ENCODE measurements at regions not wholly inside any gene's neighbourhood (a gene's known extent, or its start where the extent isn't known, plus 50 kb on each side); places are given as distances from the start of the nearest gene placed in this dataset.
A peak's percentile ranks its signal among the peaks of the same experiment; 100 is the strongest.

GRCh38 chr3:184472723-184473428, 88.7 kb upstream of the EPHB3 start:
- Histone ChIP-seq H3K36me3 (ENCODE audit: control insufficient read depth, insufficient read depth, low read length) (no peaks in the 10 kb centered on the region), H3K9me3 (ENCODE audit: control insufficient read depth, insufficient read depth, low read length) (no peaks in the 10 kb centered on the region), H3K4me3 (ENCODE audit: low read depth, low read length) (no peak overlapping the region), H3K27me3 (ENCODE audit: control insufficient read depth, insufficient read depth, low read length) (no peaks in the 10 kb centered on the region), H3K4me1 (ENCODE audit: control insufficient read depth, insufficient read depth, low read length) (peaks cover 3% of the 10 kb centered on the region), H3K27ac (ENCODE audit: low read depth, low read length) (peak overlapping the region; percentile 44)
- DNase-seq (ENCODE audit: low read depth in 4 of 6, low spot score in 6 of 6) = no peak
- WGBS (ENCODE audit: insufficient coverage) = 72% methylated on average over 3 of the region's 12 CpGs

GRCh38 chr3:184474897-184475296, 86.7 kb upstream of the EPHB3 start:
- no peak for DNase-seq (ENCODE audit: low read depth in 4 of 6, low spot score in 6 of 6)
- 81% methylated on average over 8 of the region's 8 CpGs for WGBS (ENCODE audit: insufficient coverage)
- Histone ChIP-seq H3K9me3 (ENCODE audit: control insufficient read depth, insufficient read depth, low read length) (no peaks in the 10 kb centered on the region), H3K27me3 (ENCODE audit: control insufficient read depth, insufficient read depth, low read length) (no peaks in the 10 kb centered on the region), H3K4me3 (ENCODE audit: low read depth, low read length) (no peak overlapping the region), H3K27ac (ENCODE audit: low read depth, low read length) (no peak overlapping the region), H3K36me3 (ENCODE audit: control insufficient read depth, insufficient read depth, low read length) (no peaks in the 10 kb centered on the region), H3K4me1 (ENCODE audit: control insufficient read depth, insufficient read depth, low read length) (no peaks in the 10 kb centered on the region)

GRCh38 chr3:184477940-184478339, 83.6 kb upstream of the EPHB3 start:
- no CpG with 5 or more reads among the region's 1 CpG for WGBS (ENCODE audit: insufficient coverage)
- no peak overlapping the region for H3K27ac ChIP-seq (ENCODE audit: low read depth, low read length)
- no peaks in the 10 kb centered on the region for H3K36me3 ChIP-seq (ENCODE audit: control insufficient read depth, insufficient read depth, low read length)
- no peaks in the 10 kb centered on the region for H3K27me3 ChIP-seq (ENCODE audit: control insufficient read depth, insufficient read depth, low read length)
- no peak overlapping the region for H3K4me3 ChIP-seq (ENCODE audit: low read depth, low read length)
- no peaks in the 10 kb centered on the region for H3K4me1 ChIP-seq (ENCODE audit: control insufficient read depth, insufficient read depth, low read length)
- DNase-seq (ENCODE audit: low read depth in 4 of 6, low spot score in 6 of 6) = no peak
- H3K9me3 ChIP-seq (ENCODE audit: control insufficient read depth, insufficient read depth, low read length) = no peaks in the 10 kb centered on the region

GRCh38 chr3:184479426-184480126, 82.0 kb upstream of the EPHB3 start:
- no peak overlapping the region for H3K4me3 ChIP-seq (ENCODE audit: low read depth, low read length)
- H3K27ac ChIP-seq (ENCODE audit: low read depth, low read length) = no peak overlapping the region
- no peaks in the 10 kb centered on the region for H3K36me3 ChIP-seq (ENCODE audit: control insufficient read depth, insufficient read depth, low read length)
- no peaks in the 10 kb centered on the region for H3K4me1 ChIP-seq (ENCODE audit: control insufficient read depth, insufficient read depth, low read length)
- H3K9me3 ChIP-seq (ENCODE audit: control insufficient read depth, insufficient read depth, low read length) = no peaks in the 10 kb centered on the region
- H3K27me3 ChIP-seq (ENCODE audit: control insufficient read depth, insufficient read depth, low read length) = no peaks in the 10 kb centered on the region
- DNase-seq (ENCODE audit: low read depth in 4 of 6, low spot score in 6 of 6) = no peak
- 2% methylated on average over 4 of the region's 8 CpGs for WGBS (ENCODE audit: insufficient coverage)

- Histone ChIP-seq H3K36me3 (ENCODE audit: control insufficient read depth, insufficient read depth, low read length) (no peaks in the 10 kb centered on the region), H3K9me3 (ENCODE audit: control insufficient read depth, insufficient read depth, low read length) (no peaks in the 10 kb centered on the region), H3K27ac (ENCODE audit: low read depth, low read length) (no peak overlapping the region), H3K4me3 (ENCODE audit: low read depth, low read length) (no peak overlapping the region), H3K4me1 (ENCODE audit: control insufficient read depth, insufficient read depth, low read length) (no peaks in the 10 kb centered on the region), H3K27me3 (ENCODE audit: control insufficient read depth, insufficient read depth, low read length) (no peaks in the 10 kb centered on the region)
- 70% methylated on average over 2 of the region's 2 CpGs for WGBS (ENCODE audit: insufficient coverage)
- DNase-seq (ENCODE audit: low read depth in 4 of 6, low spot score in 6 of 6) = no peak
These were observed 80.8 kb upstream of the EPHB3 start for GRCh38 chr3:184480831-184481230.

GRCh38 chr3:184481984-184482671, 79.5 kb upstream of the EPHB3 start:
- no peaks in the 10 kb centered on the region for H3K9me3 ChIP-seq (ENCODE audit: control insufficient read depth, insufficient read depth, low read length)
- no peak overlapping the region for H3K27ac ChIP-seq (ENCODE audit: low read depth, low read length)
- H3K4me1 ChIP-seq (ENCODE audit: control insufficient read depth, insufficient read depth, low read length) = no peaks in the 10 kb centered on the region
- no peaks in the 10 kb centered on the region for H3K36me3 ChIP-seq (ENCODE audit: control insufficient read depth, insufficient read depth, low read length)
- DNase-seq (ENCODE audit: low read depth in 4 of 6, low spot score in 6 of 6) = no peak
- no peaks in the 10 kb centered on the region for H3K27me3 ChIP-seq (ENCODE audit: control insufficient read depth, insufficient read depth, low read length)
- H3K4me3 ChIP-seq (ENCODE audit: low read depth, low read length) = no peak overlapping the region
- WGBS (ENCODE audit: insufficient coverage) = 63% methylated on average over 6 of the region's 7 CpGs

- no peaks in the 10 kb centered on the region for H3K4me1 ChIP-seq (ENCODE audit: control insufficient read depth, insufficient read depth, low read length)
- WGBS (ENCODE audit: insufficient coverage) = no CpG with 5 or more reads among the region's 2 CpGs
- H3K4me3 ChIP-seq (ENCODE audit: low read depth, low read length) = no peak overlapping the region
- no peak overlapping the region for H3K27ac ChIP-seq (ENCODE audit: low read depth, low read length)
- peaks cover 15% of the 10 kb centered on the region for H3K27me3 ChIP-seq (ENCODE audit: control insufficient read depth, insufficient read depth, low read length)
- no peaks in the 10 kb centered on the region for H3K36me3 ChIP-seq (ENCODE audit: control insufficient read depth, insufficient read depth, low read length)
- peak in 2 of 6 donors; percentile 34 to 40 for DNase-seq (ENCODE audit: low read depth in 4 of 6, low spot score in 6 of 6)
- no peaks in the 10 kb centered on the region for H3K9me3 ChIP-seq (ENCODE audit: control insufficient read depth, insufficient read depth, low read length)
These were observed 76.3 kb upstream of the EPHB3 start for GRCh38 chr3:184485241-184485640.

- WGBS (ENCODE audit: insufficient coverage) = no CpG with 5 or more reads among the region's 3 CpGs
- no peak for DNase-seq (ENCODE audit: low read depth in 4 of 6, low spot score in 6 of 6)
- H3K27ac ChIP-seq (ENCODE audit: low read depth, low read length) = no peak overlapping the region
These were observed 75.7 kb upstream of the EPHB3 start for GRCh38 chr3:184485906-184486305.

GRCh38 chr3:184486614-184487013, 75.0 kb upstream of the EPHB3 start:
- peaks cover 5% of the 10 kb centered on the region for H3K4me1 ChIP-seq (ENCODE audit: control insufficient read depth, insufficient read depth, low read length)
- no peaks in the 10 kb centered on the region for H3K9me3 ChIP-seq (ENCODE audit: control insufficient read depth, insufficient read depth, low read length)
- no peaks in the 10 kb centered on the region for H3K36me3 ChIP-seq (ENCODE audit: control insufficient read depth, insufficient read depth, low read length)
- no peak overlapping the region for H3K4me3 ChIP-seq (ENCODE audit: low read depth, low read length)
- H3K27me3 ChIP-seq (ENCODE audit: control insufficient read depth, insufficient read depth, low read length) = peaks cover 29% of the 10 kb centered on the region
- peak in 2 of 6 donors; percentile 43 to 63 for DNase-seq (ENCODE audit: low read depth in 4 of 6, low spot score in 6 of 6)
- no peak overlapping the region for H3K27ac ChIP-seq (ENCODE audit: low read depth, low read length)

More at GRCh38 chr3:184485906-184486305, 75.7 kb upstream of the EPHB3 start:
- Histone ChIP-seq H3K4me3 (ENCODE audit: low read depth, low read length) (no peak overlapping the region), H3K4me1 (ENCODE audit: control insufficient read depth, insufficient read depth, low read length) (no peaks in the 10 kb centered on the region), H3K27me3 (ENCODE audit: control insufficient read depth, insufficient read depth, low read length) (peaks cover 22% of the 10 kb centered on the region), H3K9me3 (ENCODE audit: control insufficient read depth, insufficient read depth, low read length) (no peaks in the 10 kb centered on the region), H3K36me3 (ENCODE audit: control insufficient read depth, insufficient read depth, low read length) (no peaks in the 10 kb centered on the region)
